ENCODE measurements at regions not wholly inside any gene's neighbourhood (a gene's known extent, or its start where the extent isn't known, plus 50 kb on each side); places are given as distances from the start of the nearest gene placed in this dataset.

DNA sequence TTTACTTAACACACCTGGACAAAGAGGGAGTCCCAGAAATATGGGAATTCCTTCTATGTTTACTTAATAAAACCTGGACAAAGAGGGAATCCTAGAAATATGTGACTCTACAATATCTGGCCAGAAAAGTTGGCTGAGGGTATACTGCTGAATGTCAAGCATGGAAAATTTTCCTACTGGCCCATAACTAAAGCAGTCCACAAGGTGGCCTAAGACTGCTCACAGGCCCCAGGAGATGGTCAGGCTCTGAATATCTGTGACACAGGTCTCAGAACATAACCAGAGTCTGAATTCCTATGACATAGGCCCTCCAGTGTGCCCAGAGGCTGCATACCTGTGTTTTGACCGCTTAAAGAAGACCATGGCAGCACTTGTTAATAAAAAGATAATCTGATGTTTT lies 578.2 kb upstream of the NRSN1 start:
- TF ChIP-seq, protein P1, sequence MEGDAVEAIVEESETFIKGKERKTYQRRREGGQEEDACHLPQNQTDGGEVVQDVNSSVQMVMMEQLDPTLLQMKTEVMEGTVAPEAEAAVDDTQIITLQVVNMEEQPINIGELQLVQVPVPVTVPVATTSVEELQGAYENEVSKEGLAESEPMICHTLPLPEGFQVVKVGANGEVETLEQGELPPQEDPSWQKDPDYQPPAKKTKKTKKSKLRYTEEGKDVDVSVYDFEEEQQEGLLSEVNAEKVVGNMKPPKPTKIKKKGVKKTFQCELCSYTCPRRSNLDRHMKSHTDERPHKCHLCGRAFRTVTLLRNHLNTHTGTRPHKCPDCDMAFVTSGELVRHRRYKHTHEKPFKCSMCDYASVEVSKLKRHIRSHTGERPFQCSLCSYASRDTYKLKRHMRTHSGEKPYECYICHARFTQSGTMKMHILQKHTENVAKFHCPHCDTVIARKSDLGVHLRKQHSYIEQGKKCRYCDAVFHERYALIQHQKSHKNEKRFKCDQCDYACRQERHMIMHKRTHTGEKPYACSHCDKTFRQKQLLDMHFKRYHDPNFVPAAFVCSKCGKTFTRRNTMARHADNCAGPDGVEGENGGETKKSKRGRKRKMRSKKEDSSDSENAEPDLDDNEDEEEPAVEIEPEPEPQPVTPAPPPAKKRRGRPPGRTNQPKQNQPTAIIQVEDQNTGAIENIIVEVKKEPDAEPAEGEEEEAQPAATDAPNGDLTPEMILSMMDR (IDR thresholded peaks at IDR 0.05; ENCODE audit: low read depth, low read length, poor library complexity, severe bottlenecking) = no peak
- no peak for TF ChIP-seq EZH2phosphoT487 (IDR thresholded peaks at IDR 0.05; ENCODE audit: borderline replicate concordance, low read length)

Measured in DOHH2 (cell line).